Frontal cortex (tissue), 3 donors: ENCODE measurements at regions not wholly inside any gene's neighbourhood (a gene's known extent, or its start where the extent isn't known, plus 50 kb on each side); places are given as distances from the start of the nearest gene placed in this dataset.
"Not testable (repeated sequence)": the region's sequence is repeated elsewhere in the genome, so short reads cannot be mapped to it uniquely, and the experiment has no call there.

Source experiments
- DNase-seq, 2 donors: peaks; one replicate each; pipeline ENCODE4 v3.0.0; 2012; ENCODE audit warnings: low spot score in 2 of 2
- FAIRE-seq: peaks from 2 replicates; lab custom pipeline; 2012; peaks lifted over from hg19 to GRCh38; lab: Jason Lieb, UNC
- donor health status: control.
- donor health status: control.
- donor health status: control.

- no peak for FAIRE-seq
- DNase-seq = no peak
Observed at GRCh38 chr14:22232486-22232885, 356.5 kb downstream of the DAD1 start.

- FAIRE-seq = no peak
Observed at GRCh38 chr14:22231018-22231417, 358.0 kb downstream of the DAD1 start.

GRCh38 chr14:22230517-22230916 lies 358.5 kb downstream of the DAD1 start:
- FAIRE-seq (no peak), DNase-seq (no peak)

More at GRCh38 chr14:22231018-22231417, 358.0 kb downstream of the DAD1 start:
- no peak for DNase-seq

GRCh38 chr14:22227084-22227483 lies 361.9 kb downstream of the DAD1 start:
- FAIRE-seq (no peak), DNase-seq (no peak)

- DNase-seq (no peak), FAIRE-seq (no peak)
Observed at GRCh38 chr14:22226381-22226780, 362.6 kb downstream of the DAD1 start.

GRCh38 chr14:22225516-22226140 lies 363.4 kb downstream of the DAD1 start:
- FAIRE-seq (no peak), DNase-seq (no peak)

GRCh38 chr14:22221508-22221907 lies 367.5 kb downstream of the DAD1 start:
- FAIRE-seq = no peak

GRCh38 chr14:22220427-22220826 lies 368.6 kb downstream of the DAD1 start:
- FAIRE-seq (no peak), DNase-seq (no peak)

More at GRCh38 chr14:22221508-22221907, 367.5 kb downstream of the DAD1 start:
- no peak for DNase-seq

GRCh38 chr14:22218728-22219127 lies 370.3 kb downstream of the DAD1 start:
- DNase-seq (no peak), FAIRE-seq (no peak)

GRCh38 chr14:22213120-22213519 lies 375.9 kb downstream of the DAD1 start:
- DNase-seq (no peak), FAIRE-seq (no peak)

GRCh38 chr14:22210906-22211305 lies 378.1 kb downstream of the DAD1 start:
- FAIRE-seq (no peak), DNase-seq (no peak)

- FAIRE-seq = no peak
- no peak for DNase-seq
Observed at GRCh38 chr14:22210026-22210425, 379.0 kb downstream of the DAD1 start.

GRCh38 chr14:22203036-22203435 lies 386.0 kb downstream of the DAD1 start:
- FAIRE-seq = no peak
- DNase-seq = no peak

- FAIRE-seq = no peak
Observed at GRCh38 chr14:22202313-22202712, 386.7 kb downstream of the DAD1 start.

GRCh38 chr14:22200977-22201605 lies 387.9 kb downstream of the DAD1 start:
- DNase-seq = no peak
- no peak for FAIRE-seq

More at GRCh38 chr14:22202313-22202712, 386.7 kb downstream of the DAD1 start:
- no peak for DNase-seq

- not testable (repeated sequence) for FAIRE-seq
Observed at GRCh38 chr14:22200131-22200530, 388.9 kb downstream of the DAD1 start.

GRCh38 chr14:22194664-22195063 lies 394.4 kb downstream of the DAD1 start:
- DNase-seq (no peak), FAIRE-seq (no peak)

More at GRCh38 chr14:22200131-22200530, 388.9 kb downstream of the DAD1 start:
- not testable (repeated sequence) for DNase-seq

GRCh38 chr14:22190411-22191191 lies 398.4 kb downstream of the DAD1 start:
- no peak for FAIRE-seq
- DNase-seq = no peak

GRCh38 chr14:22189881-22190280 lies 399.1 kb downstream of the DAD1 start:
- no peak for FAIRE-seq

GRCh38 chr14:22188318-22188717 lies 400.7 kb downstream of the DAD1 start:
- FAIRE-seq (no peak), DNase-seq (no peak)

More at GRCh38 chr14:22189881-22190280, 399.1 kb downstream of the DAD1 start:
- DNase-seq = no peak

GRCh38 chr14:22185789-22186188 lies 403.2 kb downstream of the DAD1 start:
- DNase-seq = no peak
- FAIRE-seq = no peak
